ENCODE measurements at regions not wholly inside any gene's neighbourhood (a gene's known extent, or its start where the extent isn't known, plus 50 kb on each side); places are given as distances from the start of the nearest gene placed in this dataset.

DNA sequence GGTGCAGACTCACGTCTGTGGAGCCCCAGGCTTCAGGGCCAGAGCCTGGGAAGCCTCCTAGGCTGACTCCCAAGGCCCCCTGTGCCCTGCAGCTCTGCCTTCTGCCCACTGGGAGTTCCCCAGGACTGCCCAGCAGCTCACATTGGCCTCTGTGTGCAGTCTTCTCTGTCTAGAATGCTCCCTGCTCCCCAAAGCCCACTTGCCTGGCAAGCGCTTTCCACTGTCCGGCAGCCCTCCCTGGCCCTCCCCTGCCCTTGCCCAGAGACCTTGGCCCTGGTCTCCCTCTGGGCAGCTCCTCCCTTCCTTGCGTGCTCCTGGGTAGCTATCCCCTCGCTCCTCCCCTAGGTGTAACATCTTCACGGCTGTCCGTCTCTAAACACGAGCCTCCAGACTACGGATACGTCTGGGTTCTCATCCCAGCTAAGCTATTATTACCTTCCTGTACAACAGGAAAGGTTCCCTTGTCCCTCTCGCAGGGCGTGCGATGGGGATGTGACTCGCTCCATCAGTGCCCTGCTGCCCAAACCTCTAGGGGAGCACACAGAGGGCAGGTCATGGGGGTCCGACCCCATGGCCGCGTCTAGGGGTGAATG is 325.5 kb upstream of the RTL1 start (continued):
- TF ChIP-seq SMC3 (IDR thresholded peaks at IDR 0.05; ENCODE audit: low read depth, low read length) (no peak), NFE2L2 (IDR thresholded peaks at IDR 0.05; ENCODE audit: low read depth, low read length) (no peak), MAFK (IDR thresholded peaks at IDR 0.05; ENCODE audit: low read depth, low read length) (no peak), BHLHE40 (IDR thresholded peaks at IDR 0.05; ENCODE audit: low read depth, low read length) (no peak), POLR2A (IDR thresholded peaks at IDR 0.05; ENCODE audit: low read depth, low read length) (no peak)

DNA sequence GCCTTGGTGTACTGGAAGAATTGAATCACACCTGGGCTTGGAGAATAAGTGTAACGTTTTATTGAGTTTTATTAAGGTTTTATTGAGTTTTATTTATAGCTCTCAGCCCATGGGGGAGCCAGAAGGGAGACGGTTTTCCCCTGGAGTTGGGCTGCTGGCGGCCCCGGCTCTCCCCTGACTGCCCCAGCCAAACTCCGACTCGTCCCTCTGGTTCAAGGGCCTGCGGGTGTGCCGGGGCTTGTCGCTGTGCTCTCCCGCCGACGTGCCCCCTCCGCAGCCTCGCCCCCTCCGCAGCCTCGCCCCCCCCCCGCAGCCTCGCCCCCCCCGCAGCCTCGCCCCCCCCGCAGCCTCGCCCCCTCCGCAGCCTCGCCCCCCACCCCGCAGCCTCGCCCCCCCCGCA is 326.1 kb upstream of the RTL1 start:
- Histone ChIP-seq H3K27ac (ENCODE audit: insufficient read depth, low read length) (no peak overlapping the region), H3K18ac (ENCODE audit: low read depth, low read length) (no peak overlapping the region), H2AK9ac (replicated peaks; ENCODE audit: low read depth, low read length, poor library complexity) (no peak overlapping the region), H3K9ac (ENCODE audit: low read depth, low read length) (no peak overlapping the region), H4K5ac (ENCODE audit: low read depth, low read length) (no peak overlapping the region), H4K20me1 (ENCODE audit: insufficient read depth, low read length) (no peaks in the 10 kb centered on the region), H2AK5ac (ENCODE audit: low read depth, low read length) (no peak overlapping the region), H3K79me1 (ENCODE audit: low read depth in 1 of 2, low read length in 2 of 2) (no peaks in the 10 kb centered on the region), H2BK15ac (ENCODE audit: low read depth, low read length) (no peak overlapping the region), H4K91ac (ENCODE audit: insufficient read depth, low read depth, low read length) (no peak overlapping the region), H3K9me3 (ENCODE audit: control insufficient read depth, insufficient read depth, low read length) (no peaks in the 10 kb centered on the region), H3K36me3 (ENCODE audit: control insufficient read depth, insufficient read depth, low read length) (no peaks in the 10 kb centered on the region), H2AFZ (replicated peaks; ENCODE audit: low read length, poor library complexity) (no peak overlapping the region), H2BK5ac (ENCODE audit: low read depth, low read length, poor library complexity, severe bottlenecking) (no peak overlapping the region), H2BK20ac (ENCODE audit: low read depth, low read length) (no peak overlapping the region), H3K4me3 (ENCODE audit: insufficient read depth, low read depth, low read length) (no peak overlapping the region), H3K9me1 (ENCODE audit: insufficient read depth, low read length) (no peaks in the 10 kb centered on the region), H3K4me1 (ENCODE audit: control insufficient read depth, insufficient read depth, low read length) (no peaks in the 10 kb centered on the region), H2BK120ac (ENCODE audit: low read depth, low read length) (no peak overlapping the region), H3K23ac (ENCODE audit: low read depth, low read length) (no peak overlapping the region), H3K4me2 (ENCODE audit: low read depth, low read length) (no peak overlapping the region), H3K14ac (replicated peaks; ENCODE audit: low read depth, low read length) (no peak overlapping the region), H3K56ac (ENCODE audit: extremely low read depth, insufficient read depth, low read length) (no peak overlapping the region), H4K8ac (ENCODE audit: low read depth in 2 of 2, low read length in 2 of 2) (no peak overlapping the region), H3K4ac (ENCODE audit: low read depth, low read length) (no peak overlapping the region), H3K27me3 (ENCODE audit: control insufficient read depth, insufficient read depth, low read length) (peaks cover 5% of the 10 kb centered on the region; the same call in 1 of the 2 replicates)
- intact Hi-C loops (cut with micrococcal nuclease), result loop anchor here (10.0 kb wide), 3 partner anchors 155 to 845 kb away; no protein-coding TSS in a partner anchor
- TF ChIP-seq MAFK (IDR thresholded peaks at IDR 0.05; ENCODE audit: low read depth, low read length) (no peak), RCOR1 (IDR thresholded peaks at IDR 0.05; ENCODE audit: insufficient replicate concordance, low read length) (no peak), POLR2A (IDR thresholded peaks at IDR 0.05; ENCODE audit: low read depth, low read length) (no peak), ELK1 (IDR thresholded peaks at IDR 0.05; ENCODE audit: borderline replicate concordance, low read depth, low read length) (no peak), BHLHE40 (IDR thresholded peaks at IDR 0.05; ENCODE audit: low read depth, low read length) (no peak), MAZ (IDR thresholded peaks at IDR 0.05; ENCODE audit: borderline replicate concordance, low read depth, low read length) (no peak), CHD1 (IDR thresholded peaks at IDR 0.05; ENCODE audit: low read depth, low read length) (no peak), RAD21 (IDR thresholded peaks at IDR 0.05; ENCODE audit: low read length) (no peak), SMC3 (IDR thresholded peaks at IDR 0.05; ENCODE audit: low read depth, low read length) (no peak), CEBPB (IDR thresholded peaks at IDR 0.05; ENCODE audit: low read depth, low read length) (no peak), RFX5 (IDR thresholded peaks at IDR 0.05; ENCODE audit: low read depth, low read length) (no peak), MXI1 (IDR thresholded peaks at IDR 0.05; ENCODE audit: borderline replicate concordance, low read depth, low read length) (no peak), USF2 (IDR thresholded peaks at IDR 0.05; ENCODE audit: low read depth, low read length) (no peak)
- DNase-seq (no peak), ATAC-seq (ENCODE audit: low read depth) (no peak)
- no TSS peak for BruUV-seq (replicated peaks)
- no CpG with 5 or more reads among the region's 27 CpGs for WGBS, 2 experiments (ENCODE audit: extremely low coverage in 2 of 2, insufficient read length in 1 of 2)
- dilution Hi-C loops (cut with HindIII; ENCODE audit: low sequenced_read_pairs, unreplicated experiment), result no loop called here
- in situ Hi-C loops (cut with MboI; ENCODE audit: low sequenced_read_pairs), result loop anchor here (25.0 kb wide), 2 partner anchors 517 to 817 kb away; no protein-coding TSS in a partner anchor
- CTCF ChIA-PET, result no interaction called here
- POLR2A ChIA-PET (ENCODE audit: unreplicated experiment), result no interaction called here
